HG03378 (cell line): ENCODE measurements at regions not wholly inside any gene's neighbourhood (a gene's known extent, or its start where the extent isn't known, plus 50 kb on each side); places are given as distances from the start of the nearest gene placed in this dataset.

Experiments
- ATAC-seq: cut with Tn5 transposase; IDR thresholded peaks from one replicate; pipeline ENCODE4 v1.9.1; 2021; ENCODE audit warnings: mild to moderate bottlenecking, moderate library complexity; ENCODE audit not compliant: unreplicated experiment

- no peak for ATAC-seq
Observed at GRCh38 chr15:70180186-70180875, 82.6 kb upstream of the TLE3 start.

DNA sequence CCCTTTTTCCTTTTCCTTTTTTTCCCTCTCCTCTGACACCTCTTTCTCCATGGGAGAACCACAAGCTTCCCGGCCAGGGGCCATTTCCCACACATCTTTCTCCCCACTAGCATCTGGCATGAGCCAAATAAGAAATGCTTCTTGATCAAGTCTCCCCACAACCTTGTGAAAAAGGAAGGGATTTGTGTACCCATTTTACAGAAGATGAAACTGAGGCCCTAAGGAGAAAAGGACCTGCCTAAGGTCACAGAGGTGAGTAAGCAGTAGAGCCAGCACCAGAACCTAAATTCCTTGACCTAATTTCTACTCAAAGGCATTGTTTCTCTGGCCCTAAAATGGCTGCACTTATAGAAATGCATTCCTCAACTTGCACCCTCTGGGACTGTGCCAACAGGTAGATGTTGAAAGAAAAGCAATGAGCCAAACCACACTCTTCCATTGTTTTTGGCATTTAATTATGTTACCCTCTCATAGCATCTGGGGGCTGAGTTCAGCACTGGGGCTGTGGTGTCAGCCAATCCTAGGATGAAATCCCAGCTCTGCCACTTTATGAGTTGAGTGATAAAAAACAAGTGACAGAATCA lies 81.7 kb upstream of the TLE3 start:
- ATAC-seq: no peak

DNA sequence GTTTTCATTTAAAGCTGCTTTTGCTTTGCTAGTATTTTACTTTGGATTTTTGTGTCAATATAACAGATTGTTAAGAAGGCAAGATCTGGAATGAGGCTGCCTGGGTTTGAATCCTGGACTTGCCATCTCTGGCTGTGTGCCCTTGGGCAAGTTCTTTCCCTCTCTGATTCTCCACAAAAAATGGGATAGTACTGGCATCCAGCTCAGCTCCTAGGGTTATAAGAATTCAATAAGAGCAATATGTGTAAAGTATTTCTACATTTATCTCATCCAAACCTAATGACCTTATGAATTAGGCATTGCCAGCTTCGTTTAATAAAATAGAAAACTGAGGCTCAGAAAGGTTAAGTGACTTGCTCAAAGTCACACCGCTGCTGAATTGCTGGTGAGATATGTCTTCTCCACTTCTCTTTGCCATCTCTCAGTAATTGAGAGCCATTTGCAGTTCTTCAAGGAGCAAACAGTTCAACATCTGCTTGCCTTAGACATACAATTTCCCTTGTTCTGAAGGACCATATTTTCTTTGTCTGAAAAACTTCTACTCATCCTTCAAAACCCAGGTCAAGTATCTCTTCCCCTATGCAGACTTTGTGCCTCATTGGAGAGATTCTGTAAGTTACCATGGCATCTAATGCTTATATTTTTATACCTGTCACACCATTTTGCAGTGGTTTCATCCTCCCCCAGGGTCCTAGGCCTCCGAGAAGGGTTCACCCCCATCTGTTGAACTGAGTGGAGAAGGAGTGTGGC lies 80.8 kb upstream of the TLE3 start:
- no peak for ATAC-seq

DNA sequence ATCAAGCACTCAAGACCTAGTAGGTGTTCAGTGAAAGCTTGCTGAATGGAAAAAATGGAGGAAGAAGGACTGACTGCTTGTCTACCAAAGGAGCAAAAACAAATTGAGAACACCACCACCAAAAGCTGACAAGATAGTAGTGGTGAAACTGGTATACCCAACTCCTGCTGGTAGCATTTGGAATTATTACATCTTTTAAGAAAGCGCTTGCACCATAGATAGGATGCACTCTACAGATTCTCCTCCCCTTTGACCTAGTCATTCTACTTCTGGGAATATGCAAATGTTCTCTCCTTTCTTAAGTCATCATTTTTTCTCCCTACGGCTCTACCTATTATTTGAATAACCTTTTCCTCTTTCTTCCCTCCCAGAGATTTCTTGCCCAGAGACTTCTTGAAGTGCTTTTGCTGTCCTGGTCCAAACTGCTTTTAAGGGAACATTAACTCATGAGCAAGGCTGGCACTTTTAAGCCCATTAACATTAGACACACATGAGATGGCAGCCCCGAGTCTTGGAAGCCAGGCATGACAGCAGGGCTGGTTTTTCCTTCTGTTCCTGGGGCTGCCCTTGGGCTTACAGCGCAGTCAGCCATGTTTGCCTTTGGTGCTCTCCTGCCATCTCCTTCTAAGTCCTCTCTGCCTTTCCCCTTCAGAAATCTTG lies 75.0 kb upstream of the TLE3 start:
- no peak for ATAC-seq

GRCh38 chr15:70172124-70172523 lies 74.4 kb upstream of the TLE3 start:
- ATAC-seq: no peak

DNA sequence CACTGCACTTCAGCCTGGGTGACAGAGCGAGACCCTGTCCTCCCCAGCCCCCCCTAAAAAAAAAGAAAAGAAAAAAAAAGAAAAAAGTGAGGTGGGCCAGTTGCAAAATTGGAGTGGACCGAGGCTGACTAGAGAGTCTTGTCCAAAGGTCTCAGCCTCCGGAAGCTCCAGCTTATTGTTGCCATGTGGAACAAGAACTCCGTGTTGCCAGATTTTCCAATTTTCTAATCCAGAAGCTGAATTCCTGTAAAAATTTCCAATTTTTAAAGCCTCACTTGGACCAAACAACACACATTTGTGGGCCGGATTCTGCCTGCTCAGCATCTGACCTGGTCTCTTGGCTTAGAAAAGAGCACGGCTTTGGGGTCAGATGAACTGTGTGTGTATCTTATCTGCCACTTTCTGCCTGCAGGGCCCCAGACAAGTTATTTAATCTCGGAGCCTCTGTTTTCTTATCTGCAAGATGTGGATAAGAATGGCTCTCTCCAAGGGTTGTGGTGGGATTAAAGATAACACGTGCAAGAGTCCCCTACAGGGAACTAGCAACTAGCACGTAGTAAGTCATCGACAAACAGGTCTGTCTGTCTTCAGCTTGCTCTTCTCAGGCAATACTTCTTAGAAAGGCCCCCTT lies 73.7 kb upstream of the TLE3 start:
- no peak for ATAC-seq

GRCh38 chr15:70170096-70170699 lies 72.5 kb upstream of the TLE3 start:
- no peak for ATAC-seq

GRCh38 chr15:70169147-70169546 lies 71.4 kb upstream of the TLE3 start:
- ATAC-seq: no peak

DNA sequence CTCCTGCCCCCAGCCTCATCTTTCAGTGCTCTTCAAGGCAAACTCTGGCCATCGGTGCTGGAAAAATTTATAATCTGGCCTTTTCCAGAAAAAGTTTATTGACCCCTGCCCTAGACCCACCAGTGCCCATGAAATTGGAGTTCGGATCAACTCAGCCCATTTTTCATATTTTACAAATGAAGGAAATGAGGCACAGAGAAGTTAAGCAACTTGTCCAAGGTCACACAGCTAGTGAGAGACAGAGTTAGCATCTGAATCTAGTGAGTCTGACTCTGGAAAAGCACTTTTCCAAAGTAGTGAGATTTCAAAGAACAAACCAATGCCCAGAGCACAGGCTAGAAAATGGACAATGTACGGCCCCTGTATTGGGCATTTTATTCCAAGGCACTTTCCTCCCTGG lies 69.4 kb upstream of the TLE3 start:
- ATAC-seq: no peak

DNA sequence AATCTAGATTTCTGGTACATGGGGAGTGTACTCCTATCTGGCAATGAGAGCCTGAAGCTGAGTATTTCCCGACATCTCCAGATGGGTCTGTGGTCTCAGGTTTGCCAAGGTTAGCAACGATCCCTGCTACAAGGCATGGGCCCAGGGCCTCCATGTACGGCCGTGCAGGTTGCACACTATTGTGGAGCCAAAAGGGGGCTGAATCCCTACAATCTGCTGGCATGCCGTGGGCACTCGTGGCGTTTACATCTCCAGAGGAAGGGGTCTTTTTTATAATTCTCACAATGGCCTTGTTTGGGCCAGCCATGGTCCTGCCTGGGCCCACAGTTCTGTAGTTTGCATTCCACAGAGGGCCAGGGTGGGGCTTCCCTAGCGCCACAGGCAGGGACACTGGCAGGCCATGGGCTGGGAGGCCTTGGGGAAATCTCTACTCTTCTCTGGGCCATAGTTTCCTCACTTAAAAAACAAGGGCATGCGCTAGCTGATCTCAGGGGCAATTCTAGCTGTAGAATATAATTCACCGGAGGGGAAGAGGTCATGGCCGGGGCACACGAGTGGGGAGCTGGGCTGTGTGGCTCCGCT lies 68.9 kb upstream of the TLE3 start:
- no peak for ATAC-seq

- ATAC-seq: no peak
Observed at GRCh38 chr15:70165716-70166284, 68.1 kb upstream of the TLE3 start.

- no peak for ATAC-seq
Observed at GRCh38 chr15:70164910-70165715, 67.4 kb upstream of the TLE3 start.

GRCh38 chr15:70164156-70164900 lies 66.6 kb upstream of the TLE3 start:
- ATAC-seq: no peak

- ATAC-seq: no peak
Observed at GRCh38 chr15:70160803-70161565, 63.3 kb upstream of the TLE3 start.

- no peak for ATAC-seq
Observed at GRCh38 chr15:70160267-70160666, 62.5 kb upstream of the TLE3 start.

- no peak for ATAC-seq
Observed at GRCh38 chr15:70159713-70160009, 61.9 kb upstream of the TLE3 start.

GRCh38 chr15:70159001-70159712 lies 61.4 kb upstream of the TLE3 start:
- ATAC-seq: no peak
